Left ventricle myocardium inferior (tissue), 1 donor: ENCODE measurements at regions not wholly inside any gene's neighbourhood (a gene's known extent, or its start where the extent isn't known, plus 50 kb on each side); places are given as distances from the start of the nearest gene placed in this dataset.

Experiments used
- DNase-seq: peaks from one replicate; pipeline ENCODE4 v3.0.0-alpha.2; 2020
- H3K27ac ChIP-seq: fragments of 200-600 bp; replicated peaks from 2 replicates; pipeline ENCODE4 v1.8.0; 2021
- H3K27me3 ChIP-seq: fragments of 200-600 bp; 2 replicates; pipeline ENCODE4 v1.8.0; 2021; ENCODE audit warnings: low read depth
- H3K36me3 ChIP-seq: fragments of 200-600 bp; 2 replicates; pipeline ENCODE4 v1.8.0; 2021
- H3K4me1 ChIP-seq: fragments of 200-600 bp; 2 replicates; pipeline ENCODE4 v1.8.0; 2021
- H3K4me3 ChIP-seq: fragments of 200-600 bp; 2 replicates; pipeline ENCODE4 v1.8.0; 2021; ENCODE audit warnings: mild to moderate bottlenecking, moderate library complexity
- H3K9me3 ChIP-seq: fragments of 200-600 bp; replicated peaks from 2 replicates; pipeline ENCODE4 v1.8.0; 2021
- CTCF ChIP-seq: fragments of 200-600 bp; IDR thresholded peaks from 2 replicates; pipeline ENCODE4 v1.8.0; 2021; ENCODE audit warnings: antibody characterized with exemption, mild to moderate bottlenecking, borderline replicate concordance
- intact Hi-C: fragments of 100-400 bp; cut with micrococcal nuclease; formaldehyde crosslinking; loops from one replicate; pipeline ENCODE4 v1.11.0; 2022
- donor health status: DM: no; HTN: yes; CAD: no; lungs with severe emphysema.

DNA sequence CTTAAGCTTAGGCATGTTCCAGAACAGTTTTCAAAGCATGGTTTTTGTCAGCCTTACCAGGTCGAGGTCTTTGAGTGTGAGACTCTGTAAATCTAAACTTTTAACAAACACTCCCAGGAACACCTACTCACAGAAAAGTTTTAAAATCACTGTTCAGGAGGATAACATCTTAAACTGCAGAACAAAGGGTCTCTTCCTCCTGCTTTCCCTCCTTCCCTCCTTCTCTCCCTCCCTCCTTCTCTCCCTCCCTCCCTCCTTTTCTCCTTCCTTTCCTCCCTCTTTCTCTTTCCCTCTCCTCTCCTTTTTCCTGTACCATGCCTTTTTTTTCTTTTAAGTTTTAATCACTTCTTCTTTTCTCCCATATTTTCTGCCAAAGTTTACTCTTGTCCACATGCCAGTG, 153.5 kb upstream of the MAF start:
- H3K4me3 ChIP-seq = no peak overlapping the region
- intact Hi-C loops = no loop called here
- DNase-seq = no peak
- no peaks in the 10 kb centered on the region for H3K36me3 ChIP-seq
- no peaks in the 10 kb centered on the region for H3K27me3 ChIP-seq
- no peak for TF ChIP-seq CTCF
- peaks cover 10% of the 10 kb centered on the region for H3K9me3 ChIP-seq
- no peak overlapping the region for H3K27ac ChIP-seq
- H3K4me1 ChIP-seq = peaks cover 29% of the 10 kb centered on the region

GRCh38 chr16:79753286-79753685, 152.7 kb upstream of the MAF start:
- no peak overlapping the region for H3K4me3 ChIP-seq
- H3K27me3 ChIP-seq = no peaks in the 10 kb centered on the region
- H3K27ac ChIP-seq = no peak overlapping the region
- TF ChIP-seq CTCF = no peak
- DNase-seq = no peak
- peaks cover 10% of the 10 kb centered on the region for H3K9me3 ChIP-seq
- intact Hi-C loops = no loop called here
- no peaks in the 10 kb centered on the region for H3K36me3 ChIP-seq
- H3K4me1 ChIP-seq = peaks cover 29% of the 10 kb centered on the region

GRCh38 chr16:79752396-79752795, 151.9 kb upstream of the MAF start:
- Histone ChIP-seq H3K4me1 (peaks cover 29% of the 10 kb centered on the region), H3K27ac (no peak overlapping the region), H3K4me3 (no peak overlapping the region), H3K36me3 (no peaks in the 10 kb centered on the region), H3K9me3 (peaks cover 10% of the 10 kb centered on the region), H3K27me3 (no peaks in the 10 kb centered on the region)
- TF ChIP-seq CTCF = no peak
- intact Hi-C loops = no loop called here
- DNase-seq = no peak

GRCh38 chr16:79751471-79752184, 151.1 kb upstream of the MAF start:
- peaks cover 10% of the 10 kb centered on the region for H3K9me3 ChIP-seq
- peaks cover 29% of the 10 kb centered on the region for H3K4me1 ChIP-seq
- no peaks in the 10 kb centered on the region for H3K36me3 ChIP-seq
- intact Hi-C loops = no loop called here
- no peak for DNase-seq
- TF ChIP-seq CTCF = no peak
- H3K27ac ChIP-seq = peak overlapping the region; percentile 13
- no peak overlapping the region for H3K4me3 ChIP-seq
- no peaks in the 10 kb centered on the region for H3K27me3 ChIP-seq

DNA sequence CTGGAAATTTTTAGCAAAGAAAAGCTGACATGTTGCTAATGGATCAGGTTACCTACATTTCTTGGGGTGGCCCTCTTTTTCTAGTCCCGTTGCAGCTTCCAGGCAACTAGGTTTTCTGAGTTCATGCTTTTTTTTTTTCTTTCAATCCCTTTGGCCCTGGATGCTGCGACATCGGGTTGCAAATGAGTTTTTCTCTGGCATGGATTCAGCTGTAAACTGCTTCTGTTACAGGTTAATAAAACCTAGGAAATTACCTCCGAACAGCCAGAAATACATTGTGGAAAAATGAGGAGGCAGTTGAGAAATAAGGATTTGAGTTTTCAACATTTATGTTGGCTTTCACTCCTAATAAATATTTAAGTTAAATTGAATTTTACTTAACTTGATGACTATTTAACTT, 149.8 kb upstream of the MAF start:
- Histone ChIP-seq H3K4me3 (no peak overlapping the region), H3K27me3 (no peaks in the 10 kb centered on the region), H3K36me3 (no peaks in the 10 kb centered on the region), H3K9me3 (peaks cover 10% of the 10 kb centered on the region), H3K4me1 (peaks cover 29% of the 10 kb centered on the region), H3K27ac (no peak overlapping the region)
- no peak for TF ChIP-seq CTCF
- no peak for DNase-seq
- intact Hi-C loops = no loop called here

- TF ChIP-seq CTCF = no peak
- no peak for DNase-seq
- intact Hi-C loops = no loop called here
Measured at GRCh38 chr16:79748629-79749028, 148.1 kb upstream of the MAF start.

More at GRCh38 chr16:79748629-79749028, 148.1 kb upstream of the MAF start:
- Histone ChIP-seq H3K4me3 (no peak overlapping the region), H3K27ac (no peak overlapping the region), H3K36me3 (no peaks in the 10 kb centered on the region), H3K4me1 (peaks cover 13% of the 10 kb centered on the region), H3K27me3 (no peaks in the 10 kb centered on the region), H3K9me3 (peaks cover 11% of the 10 kb centered on the region)
